CD4-positive, alpha-beta T cell treated with Interleukin-6 for 4 hours (primary cell): ENCODE measurements at regions not wholly inside any gene's neighbourhood (a gene's known extent, or its start where the extent isn't known, plus 50 kb on each side); places are given as distances from the start of the nearest gene placed in this dataset.
"Not testable (repeated sequence)": the region's sequence is repeated elsewhere in the genome, so short reads cannot be mapped to it uniquely, and the experiment has no call there.

Experiments used
- DNase-seq: peaks from one replicate; pipeline ENCODE4 v3.0.0-alpha.2; 2020; ENCODE audit warnings: mixed read lengths

DNA sequence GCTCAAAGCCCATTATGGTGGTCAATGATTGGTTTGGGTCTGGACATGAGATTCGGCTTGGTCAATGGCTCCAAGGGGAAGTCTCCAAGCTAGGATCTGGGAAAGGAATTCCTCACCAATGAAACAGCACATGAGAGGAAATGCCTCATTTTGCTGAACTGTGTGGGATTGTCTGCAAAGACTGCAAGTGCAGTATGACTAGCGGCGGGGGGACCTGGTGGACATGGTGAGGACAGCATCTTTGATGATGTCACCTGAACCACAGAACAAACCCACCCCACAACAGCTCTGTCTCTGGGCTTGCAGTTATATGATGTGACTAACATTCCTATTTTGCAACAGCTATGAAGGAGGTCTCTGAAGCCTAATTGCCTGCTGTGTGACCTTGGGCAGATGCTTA, 50.6 kb upstream of the NKD1 start:
- DNase-seq: no peak

DNA sequence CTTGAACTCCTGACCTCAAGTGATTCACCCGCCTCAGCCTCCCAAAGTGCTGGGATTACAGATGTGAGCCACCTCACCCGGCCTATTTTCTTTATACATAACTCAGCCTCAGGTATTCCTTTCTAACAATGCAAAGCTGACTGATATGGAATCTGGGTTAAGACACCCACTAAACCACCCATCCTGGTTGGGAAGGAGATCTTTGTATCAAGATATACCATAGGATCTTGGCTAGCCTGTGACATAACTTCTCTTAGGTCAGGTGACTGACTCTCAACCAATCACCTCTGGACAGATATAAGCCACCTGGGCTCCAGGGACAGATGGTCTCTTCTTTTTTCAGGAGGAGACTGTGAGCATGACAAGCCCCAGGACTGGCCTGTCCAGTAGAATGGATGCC, 51.2 kb upstream of the NKD1 start:
- DNase-seq: no peak

DNA sequence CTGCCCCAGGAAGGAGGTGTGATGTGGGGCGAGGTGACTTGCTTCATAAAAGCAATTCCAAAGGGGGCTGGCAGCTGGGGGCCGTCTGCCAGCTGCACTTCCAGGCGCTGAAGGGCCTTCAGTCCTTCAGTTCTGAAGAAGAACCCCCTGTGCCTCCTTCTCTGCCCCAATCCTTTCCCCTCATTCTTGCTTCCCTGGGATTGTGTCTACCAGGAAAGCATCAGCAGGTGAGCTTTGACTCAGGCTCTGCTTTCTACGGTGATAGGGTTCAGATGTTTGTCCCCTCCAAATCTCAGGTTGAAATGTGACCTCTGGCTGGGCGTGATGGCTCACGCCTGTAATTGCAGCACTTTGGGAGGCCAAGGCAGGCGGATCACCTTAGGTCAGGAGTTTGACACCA, 52.5 kb upstream of the NKD1 start:
- no peak for DNase-seq

DNA sequence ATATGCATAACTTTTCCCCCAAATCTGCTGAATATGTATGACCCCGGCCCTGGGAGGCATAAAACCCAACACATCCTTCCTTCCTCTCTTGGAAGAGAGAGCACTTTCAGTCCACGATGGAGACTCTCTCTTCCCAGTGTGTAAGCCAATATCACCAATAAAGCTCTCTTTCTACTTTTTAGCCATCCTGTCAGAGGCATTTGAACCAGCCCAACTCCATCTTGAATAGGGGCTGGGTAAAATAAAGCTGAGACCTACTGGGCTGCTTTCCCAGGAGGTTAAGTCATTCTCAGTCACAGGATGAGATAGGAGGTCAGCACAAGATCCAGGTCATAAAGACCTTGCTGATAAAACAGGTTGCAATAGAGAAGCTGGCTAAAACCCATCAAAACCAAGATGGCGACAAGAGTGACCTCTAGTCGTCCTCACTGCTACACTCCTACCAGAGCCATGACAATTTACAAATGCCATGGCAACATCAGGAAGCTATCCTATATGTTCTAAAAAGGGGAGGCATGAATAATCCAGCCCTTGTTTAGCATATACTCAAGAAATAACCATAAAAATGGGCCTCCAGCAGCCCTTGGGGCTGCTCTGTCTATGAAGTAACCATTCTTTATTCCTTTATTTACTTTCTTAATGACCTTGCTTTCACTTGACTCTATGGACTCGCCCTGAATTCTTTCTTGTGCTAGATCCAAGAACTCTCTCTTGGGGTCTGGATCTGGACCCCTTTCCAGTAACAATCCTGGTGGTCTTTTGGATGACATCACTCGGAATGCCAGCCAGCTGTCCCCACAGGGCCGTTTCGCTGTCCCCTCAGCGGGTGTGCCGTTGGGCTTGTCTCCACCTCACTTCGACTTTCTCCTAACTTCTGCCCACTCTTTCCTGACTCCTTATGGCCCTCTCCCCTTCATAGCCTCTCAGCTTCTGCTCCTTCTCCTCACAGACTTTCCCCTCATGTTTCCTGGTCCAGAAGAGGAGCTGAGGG, 53.4 kb upstream of the NKD1 start:
- no peak for DNase-seq

DNA sequence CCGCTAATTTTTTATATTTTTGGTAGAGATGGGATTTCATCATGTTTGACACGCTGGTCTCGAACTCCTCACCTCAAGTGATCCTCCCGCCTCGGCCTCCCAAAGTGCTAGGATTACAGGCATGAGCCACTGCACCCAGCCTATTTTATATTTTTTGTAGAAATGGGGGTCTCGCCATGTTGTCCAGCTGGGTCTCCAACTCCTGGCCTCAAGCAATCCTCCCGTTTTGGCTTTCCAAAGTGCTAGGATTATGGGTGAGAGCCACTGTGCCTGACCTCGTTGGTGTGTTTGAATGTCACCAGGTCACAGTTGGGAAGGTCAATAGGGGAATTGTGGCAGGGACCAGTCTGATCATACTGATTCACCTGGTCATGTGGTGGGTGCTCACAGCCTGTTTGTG, 56.7 kb upstream of the NKD1 start:
- no peak for DNase-seq

DNA sequence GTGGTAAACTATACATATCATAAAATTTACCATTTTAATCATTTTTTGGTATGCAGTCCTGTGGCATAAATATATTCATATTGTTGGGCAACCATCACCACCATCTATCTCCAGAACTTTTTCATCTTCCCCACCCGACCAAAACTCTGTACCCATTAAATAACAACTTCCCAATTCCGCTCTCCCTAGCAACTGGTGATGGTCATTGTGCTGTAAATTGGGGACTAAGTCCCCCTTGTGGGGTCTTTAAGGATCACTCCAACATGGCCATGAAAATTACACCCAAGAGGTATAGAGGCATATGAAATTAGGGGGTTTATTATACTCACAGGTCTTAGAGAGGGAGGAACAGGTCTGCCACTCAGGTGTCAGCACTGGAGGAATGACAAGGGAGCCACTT, 57.4 kb upstream of the NKD1 start:
- no peak for DNase-seq

DNA sequence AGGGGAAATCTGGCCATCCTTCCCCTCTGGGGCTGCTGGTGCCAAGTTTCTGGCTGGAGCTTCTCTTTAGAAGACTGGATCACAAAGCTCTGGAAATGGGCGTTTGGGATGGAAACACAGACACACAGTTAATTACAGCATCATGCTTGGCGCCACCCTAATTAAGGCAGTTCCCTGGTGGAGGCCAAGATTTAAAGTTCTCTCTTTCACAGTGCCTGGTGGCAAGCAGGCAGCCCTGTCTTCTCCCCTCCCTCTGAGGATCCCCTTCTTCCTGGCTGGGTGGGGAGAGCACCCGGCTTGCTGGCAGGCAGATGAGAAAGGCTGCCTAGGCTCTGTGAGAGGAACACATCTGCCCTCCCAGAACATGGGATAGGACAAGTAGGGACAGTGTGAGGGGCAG, 59.0 kb upstream of the NKD1 start:
- DNase-seq: no peak

DNA sequence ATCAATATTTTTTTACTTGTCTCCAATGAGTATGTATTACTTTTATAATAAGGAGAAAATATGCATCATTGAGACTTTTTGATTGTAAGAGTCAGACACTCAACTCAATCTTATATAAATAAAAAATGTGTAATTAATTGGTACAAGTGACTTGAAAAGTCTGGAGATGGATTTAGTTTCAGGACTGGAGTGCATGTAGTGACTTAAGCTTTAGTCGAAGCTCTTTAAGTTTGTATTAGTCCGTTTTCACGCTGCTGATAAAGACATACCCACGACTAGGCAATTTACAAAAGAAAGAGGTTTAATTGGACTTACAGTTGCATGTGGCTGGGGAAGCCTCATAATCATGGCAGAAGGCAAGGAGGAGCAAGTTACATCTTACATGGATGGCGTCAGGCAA, 60.7 kb upstream of the NKD1 start:
- no peak for DNase-seq

DNA sequence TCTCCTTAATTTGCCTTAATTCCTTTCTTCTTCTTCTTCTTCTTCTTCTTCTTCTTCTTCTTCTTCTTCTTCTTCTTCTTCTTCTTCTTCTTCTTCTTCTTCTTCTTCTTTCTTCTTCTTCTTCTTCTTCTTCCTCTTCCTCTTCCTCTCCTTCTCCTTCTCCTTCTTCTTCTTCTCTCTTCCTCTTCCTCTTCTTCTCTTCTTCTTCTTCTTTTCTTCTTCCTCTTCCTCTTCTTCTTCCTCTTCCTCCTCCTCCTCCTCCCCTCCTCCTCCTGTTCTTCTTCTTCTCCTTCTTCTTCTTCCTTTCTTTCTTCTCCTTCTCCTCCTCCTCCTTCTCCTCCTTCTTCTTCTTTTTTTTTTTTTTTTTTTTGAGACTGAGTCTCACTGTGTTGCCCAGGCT, 62.0 kb upstream of the NKD1 start:
- not testable (repeated sequence) for DNase-seq

DNA sequence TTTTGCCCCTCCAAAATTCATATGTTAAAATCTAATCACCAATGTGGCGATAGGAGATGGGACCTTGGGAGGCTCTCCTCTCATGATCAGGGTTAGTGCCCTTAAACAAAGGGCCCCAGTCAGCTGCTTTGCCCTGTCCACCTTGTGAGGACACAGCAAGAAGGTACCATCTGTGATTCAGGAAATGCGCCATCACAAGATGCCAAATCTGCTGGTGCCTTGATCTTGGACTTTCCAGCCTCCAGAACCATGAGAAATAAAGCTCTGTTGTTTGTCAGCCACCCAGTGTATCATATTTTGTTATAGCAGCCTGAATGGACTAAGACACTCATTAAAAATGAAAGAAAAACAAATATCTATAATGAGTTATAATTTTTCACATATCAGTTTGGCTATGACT, 63.0 kb upstream of the NKD1 start:
- DNase-seq: no peak

DNA sequence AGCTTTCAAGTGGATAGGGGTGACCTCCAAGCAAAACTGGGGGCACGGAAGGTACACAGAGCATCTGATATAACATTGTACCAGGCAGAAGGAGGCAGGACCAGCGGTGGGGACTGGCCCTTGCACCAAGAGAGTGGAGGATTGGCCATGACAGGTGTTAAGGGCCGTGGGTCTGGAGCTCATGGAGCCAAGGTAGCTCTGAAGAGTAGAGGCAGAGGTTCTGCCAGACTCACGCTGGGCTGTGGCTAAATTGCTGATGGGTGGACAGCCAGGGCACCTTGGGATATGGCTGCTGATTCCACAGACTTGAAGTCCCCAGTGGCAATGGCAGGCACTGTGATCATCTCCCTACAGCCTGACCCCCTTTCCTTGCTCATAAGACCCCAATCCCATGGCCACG, 65.9 kb upstream of the NKD1 start:
- DNase-seq: no peak

DNA sequence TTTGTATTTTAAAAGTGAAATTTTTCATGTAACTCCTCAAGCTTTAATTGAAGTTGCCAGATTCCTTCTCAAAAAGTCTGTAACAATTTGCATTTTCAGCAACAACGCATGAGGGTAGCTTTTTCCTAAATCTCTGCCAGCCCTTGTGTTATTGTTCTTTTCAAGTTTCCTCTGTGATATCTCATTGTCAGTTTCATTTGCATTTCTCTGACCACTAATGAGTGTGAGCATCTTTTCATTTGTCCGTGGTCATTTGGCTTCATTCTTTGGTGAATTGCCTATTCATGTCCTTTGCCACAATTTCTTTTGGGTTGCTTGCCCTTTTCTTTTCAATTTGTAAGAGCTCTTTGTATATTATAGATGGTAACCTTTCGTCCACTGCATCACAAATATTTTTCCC, 68.0 kb upstream of the NKD1 start:
- no peak for DNase-seq

DNA sequence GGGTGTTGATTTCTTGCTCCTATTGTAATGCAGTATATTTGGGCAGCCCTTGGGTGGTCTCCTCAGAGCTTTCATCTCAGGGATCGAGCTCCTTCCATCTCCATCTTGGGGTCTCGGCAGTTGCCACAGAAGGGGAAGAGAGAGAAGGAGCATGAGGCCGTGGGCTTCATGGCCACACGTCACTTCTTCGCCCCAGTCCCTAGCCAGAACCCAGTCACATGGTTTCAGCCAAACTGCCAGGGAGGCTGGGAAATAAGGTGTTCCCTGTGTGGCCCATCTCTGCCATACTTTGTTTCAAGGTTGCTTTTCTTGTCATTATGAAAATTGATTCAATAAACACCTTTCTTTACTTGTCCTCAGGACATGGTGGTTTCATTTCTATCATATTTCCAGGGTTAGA, 68.4 kb upstream of the NKD1 start:
- DNase-seq: no peak

DNA sequence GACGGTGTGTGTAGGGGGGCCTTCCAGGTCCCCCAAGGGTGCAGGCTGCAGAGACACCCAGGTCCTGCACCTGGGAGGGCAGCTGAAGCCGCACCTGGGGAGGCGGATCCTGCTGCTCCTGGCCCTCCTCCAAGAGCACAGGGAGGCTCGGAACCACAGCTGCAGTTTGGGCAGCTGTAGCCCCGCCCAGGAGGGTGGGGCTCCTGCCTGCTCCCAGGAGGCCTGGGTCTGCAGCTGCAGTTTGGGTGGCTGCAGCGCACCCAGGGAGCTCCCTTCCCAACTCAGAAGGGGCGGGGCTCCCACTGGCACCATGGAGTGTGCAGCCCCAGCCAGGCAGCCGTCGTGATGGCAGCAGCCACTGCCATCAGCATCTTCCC, 69.4 kb upstream of the NKD1 start:
- DNase-seq: no peak

DNA sequence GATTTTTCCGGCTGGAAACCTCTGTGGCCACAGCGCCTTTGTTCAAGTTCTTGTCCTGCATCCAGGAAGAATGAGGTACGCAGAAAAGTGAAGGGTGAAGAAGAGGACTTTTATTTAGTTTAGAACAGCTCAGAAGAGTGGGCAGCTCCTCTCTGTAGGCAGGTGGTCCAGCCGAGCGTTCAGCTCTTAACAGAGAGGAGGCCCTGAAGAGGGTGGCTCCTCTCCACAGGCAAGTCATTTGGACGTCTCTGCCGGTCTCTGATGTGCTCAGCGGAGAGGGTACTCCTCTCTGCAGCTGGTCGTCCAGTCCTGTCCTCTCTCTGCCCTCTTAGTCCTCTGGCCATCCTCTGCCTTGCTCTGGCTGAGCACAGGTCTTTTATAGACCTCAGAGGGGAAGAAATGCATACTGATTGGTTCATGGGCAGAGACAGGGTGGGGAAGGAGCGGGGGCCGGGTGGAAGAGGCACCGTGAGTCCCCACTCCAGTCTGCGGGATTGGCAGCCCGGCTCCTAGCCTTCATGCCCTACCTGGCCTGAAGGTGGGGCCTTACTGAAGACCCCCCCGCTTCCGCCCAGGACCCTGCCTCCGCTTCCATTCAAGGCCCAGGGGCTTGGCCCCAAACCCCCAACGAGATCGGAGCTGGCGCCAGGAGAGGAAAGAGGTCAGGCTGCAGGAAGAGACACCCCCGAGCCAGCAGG, 70.0 kb upstream of the NKD1 start:
- no peak for DNase-seq

DNA sequence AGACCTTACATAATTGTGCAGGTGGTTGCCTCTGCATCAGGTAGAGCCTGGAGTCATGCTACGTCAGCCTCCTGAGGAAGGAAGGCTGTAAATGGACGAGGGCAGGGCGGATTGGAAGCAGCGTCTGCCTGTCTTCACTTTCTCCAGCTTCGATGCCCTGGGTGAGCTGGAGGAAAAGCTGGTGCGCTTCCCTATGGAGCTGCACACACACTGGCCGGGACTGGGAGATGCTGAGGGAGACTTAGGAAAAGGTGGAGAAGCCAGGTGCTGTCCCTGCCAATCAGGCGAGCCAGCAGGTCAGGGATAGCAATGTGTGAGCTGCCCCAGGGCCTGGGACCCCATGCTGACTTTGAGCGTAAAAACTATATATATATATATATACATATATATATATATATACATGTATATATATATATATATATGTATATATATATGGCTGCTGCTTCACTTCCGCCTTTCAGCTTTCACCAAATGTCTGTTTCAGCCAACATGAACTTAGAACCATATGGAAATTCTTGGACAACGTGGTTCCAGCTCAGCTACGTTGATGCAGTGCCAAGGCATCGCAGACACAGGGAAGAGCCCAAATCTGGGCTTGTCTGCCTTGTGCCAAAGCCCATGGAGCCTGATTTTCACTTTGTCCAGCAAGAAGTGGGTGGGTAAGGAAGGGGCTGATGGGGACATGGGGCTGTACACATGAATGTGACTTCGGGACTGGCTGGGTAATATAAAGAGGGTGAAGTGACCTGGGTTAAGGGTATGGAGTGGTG, 71.5 kb upstream of the NKD1 start:
- no peak for DNase-seq

DNA sequence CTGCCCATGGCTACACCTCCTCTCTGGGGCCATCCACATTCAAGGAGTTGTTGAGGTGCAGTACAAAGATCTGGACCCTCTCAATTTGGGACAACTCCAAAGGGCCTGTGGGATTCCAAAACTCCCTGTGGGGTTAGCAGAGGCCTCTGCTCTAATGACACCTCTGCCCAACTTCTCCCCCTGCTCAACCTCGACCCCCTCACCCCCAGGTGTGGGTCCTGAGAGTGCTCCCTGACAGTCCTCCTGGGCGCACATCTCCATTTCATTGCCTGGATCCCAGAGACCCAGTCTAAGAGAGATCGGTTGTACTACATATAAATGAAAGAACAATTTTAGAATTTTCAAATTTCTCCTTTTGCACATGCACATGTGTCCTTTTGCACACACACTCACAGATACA, 73.0 kb upstream of the NKD1 start:
- no peak for DNase-seq

DNA sequence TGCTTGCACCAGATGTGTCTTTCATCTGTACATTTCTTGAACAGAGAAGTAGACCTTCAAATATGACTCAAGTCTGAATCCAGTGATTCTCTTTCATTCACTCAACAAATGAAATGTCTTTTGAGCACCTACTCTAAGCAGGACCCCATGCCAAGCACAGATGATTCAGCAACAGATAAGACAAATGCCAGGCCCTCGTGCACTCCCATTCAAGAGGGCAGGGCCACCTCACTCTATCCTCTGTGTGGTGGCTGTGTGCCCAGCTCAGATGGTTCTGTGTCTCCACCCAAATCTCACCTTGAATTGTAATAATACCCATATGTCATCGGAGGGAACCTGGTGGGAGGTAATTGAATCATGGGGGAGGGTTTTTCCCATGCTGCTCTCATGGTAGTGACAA, 74.1 kb upstream of the NKD1 start:
- no peak for DNase-seq

DNA sequence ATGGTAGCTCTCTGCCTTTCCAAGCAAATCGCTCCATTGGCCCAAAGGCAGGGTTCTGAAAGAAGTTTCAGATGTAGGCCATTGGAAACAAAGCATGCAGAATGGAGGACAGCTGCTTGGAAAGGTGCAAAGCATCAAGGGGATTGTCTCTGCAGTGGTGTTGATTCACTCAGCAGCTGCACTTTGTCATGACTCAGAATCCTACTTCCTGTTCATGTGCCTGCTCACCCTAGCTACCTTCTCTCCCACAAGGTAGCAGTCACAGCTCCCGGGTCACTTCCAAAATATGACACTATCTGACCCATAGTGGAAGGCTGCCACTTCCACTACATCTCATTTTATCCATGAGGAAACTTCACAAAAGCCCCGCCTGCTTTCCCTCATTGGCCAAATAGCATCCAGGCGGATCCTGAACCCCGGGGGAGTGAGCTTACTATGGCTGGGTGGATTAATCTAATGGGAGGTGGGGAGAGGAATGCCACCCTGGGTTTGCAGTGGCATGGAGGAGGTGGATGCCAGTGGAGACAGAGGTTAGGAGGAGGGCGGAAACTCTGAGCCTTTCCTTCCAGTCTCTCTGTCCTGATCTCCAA, 74.7 kb upstream of the NKD1 start:
- peak; percentile 26 for DNase-seq

DNA sequence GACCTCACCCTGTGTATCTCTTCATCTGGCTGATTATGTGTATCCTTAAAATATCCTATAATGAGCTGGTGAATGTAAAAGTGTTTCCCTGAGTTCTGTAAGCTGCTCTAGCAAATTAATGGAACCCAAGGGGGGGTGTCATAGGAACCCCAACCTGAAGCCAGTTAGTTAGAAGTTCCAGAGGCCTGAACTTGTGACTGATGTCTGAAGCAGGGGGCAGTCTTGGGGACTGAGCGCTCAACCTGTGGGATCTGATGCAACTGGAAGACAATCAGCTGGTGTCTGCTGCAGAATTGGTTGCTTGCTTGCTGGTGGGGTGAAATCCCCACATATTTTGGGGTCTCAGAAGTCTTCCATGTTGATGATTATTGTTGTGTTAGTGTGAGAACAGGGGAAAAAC, 75.7 kb upstream of the NKD1 start:
- DNase-seq: no peak

DNA sequence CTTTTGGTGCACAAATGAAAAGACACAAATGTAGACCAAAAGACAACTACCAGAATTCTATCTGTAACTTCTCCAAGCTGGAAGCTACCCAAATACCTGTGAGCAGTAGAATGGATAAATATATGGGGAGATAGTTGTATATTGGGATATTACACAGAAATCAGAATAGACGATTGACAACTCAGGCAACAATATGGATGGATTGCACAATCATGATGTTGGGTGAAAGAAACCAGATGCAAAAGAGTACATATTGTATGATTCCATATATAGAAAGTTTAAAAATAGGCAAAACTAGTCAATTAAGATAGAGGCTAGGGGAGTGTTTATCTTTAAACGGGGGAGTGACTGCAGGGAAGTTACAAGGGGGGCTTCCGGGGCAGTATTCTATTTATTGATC, 77.5 kb upstream of the NKD1 start:
- DNase-seq: no peak

DNA sequence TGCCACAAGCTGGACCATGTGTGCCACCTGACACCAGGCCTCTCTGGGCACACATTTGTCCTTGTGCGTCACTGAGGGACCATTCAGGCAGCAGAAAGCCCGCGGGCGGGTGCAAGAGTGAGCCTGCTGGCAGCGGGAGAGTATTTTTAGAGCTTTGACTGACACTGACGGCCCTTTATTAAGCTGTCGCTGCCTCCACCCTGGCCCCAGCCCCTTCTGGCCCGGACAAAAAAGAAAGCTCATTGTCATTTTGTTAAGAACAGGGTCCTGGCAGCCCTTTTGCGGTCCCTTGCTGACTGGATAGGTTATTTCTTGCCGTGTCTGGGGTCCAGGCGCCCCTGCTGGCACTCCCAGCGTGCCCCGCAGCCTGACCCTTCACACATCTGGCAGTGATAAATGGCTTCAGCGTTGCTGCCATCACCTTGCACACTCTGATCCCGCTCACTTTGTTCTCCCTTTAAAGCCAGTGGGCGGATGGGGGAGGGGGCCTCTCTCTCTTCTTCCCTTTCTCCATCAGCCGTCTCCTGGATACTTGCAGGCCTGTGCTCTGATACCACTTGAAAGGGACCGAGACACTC, 78.4 kb upstream of the NKD1 start:
- no peak for DNase-seq
